GM19468 (cell line): ENCODE measurements at regions not wholly inside any gene's neighbourhood (a gene's known extent, or its start where the extent isn't known, plus 50 kb on each side); places are given as distances from the start of the nearest gene placed in this dataset.
"Not testable (repeated sequence)": the region's sequence is repeated elsewhere in the genome, so short reads cannot be mapped to it uniquely, and the experiment has no call there.

Experiments used
- ATAC-seq: cut with Tn5 transposase; IDR thresholded peaks from one replicate; pipeline ENCODE4 v1.9.1; 2021; ENCODE audit warnings: mild to moderate bottlenecking, moderate library complexity, moderate number of reproducible peaks; ENCODE audit not compliant: unreplicated experiment; ENCODE audit errors: extremely low read depth

GRCh38 chr14:28321475-28322244, 444.9 kb upstream of the FOXG1 start:
- ATAC-seq, result no peak

DNA sequence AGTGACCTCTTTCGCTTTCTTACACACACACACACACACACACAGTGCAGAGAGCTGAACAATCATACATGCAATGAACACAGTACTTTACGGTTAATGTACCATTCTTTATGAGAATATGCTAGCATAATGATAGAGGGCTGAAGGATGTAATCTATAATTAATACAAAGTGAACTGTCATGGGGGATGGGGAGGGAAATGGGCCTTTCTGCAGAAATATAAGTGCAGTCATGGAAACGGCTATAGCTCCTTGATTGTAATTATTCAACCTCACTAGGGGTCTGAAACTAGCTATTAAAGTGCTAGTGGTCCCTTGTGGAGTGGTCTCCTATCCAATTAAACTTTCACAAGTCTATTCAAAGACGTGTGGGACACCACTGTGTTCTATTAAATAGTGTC, 443.2 kb upstream of the FOXG1 start:
- no peak for ATAC-seq

DNA sequence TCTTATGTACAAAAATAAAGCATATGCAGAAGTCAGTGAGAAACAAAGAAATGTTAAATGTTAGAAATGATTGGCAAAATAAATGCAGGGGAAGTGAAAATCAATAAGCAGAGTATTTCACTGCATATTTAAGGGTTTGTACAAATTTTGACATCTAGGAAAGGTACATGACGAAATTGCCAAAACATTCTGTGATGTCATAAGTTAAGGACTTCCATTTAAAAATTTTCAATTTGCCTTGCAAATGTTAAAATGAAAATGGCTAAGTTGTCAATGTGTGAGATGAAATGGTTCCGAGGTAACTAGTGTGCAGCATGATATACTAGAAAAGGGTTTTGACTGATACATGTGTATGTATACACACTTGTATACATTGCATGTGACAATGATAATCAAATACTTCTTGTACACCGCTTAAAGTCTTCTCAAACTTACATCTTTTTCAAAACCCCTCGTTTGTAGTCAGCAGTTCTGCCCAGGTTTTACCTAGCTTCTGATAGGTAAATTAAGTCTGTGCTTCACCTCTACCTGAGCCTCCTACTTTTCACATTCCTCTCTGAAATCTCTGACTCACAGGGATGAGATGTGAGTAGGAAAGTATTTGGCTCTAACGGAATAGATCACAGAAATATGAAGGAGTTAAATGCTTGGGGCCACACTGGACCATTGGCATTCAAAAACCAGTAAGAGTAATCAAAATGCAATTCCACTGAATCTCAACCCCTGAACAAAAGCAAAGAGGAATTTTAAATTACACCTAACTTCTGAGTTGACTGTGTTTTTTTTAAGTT, 442.4 kb upstream of the FOXG1 start:
- ATAC-seq, result no peak

DNA sequence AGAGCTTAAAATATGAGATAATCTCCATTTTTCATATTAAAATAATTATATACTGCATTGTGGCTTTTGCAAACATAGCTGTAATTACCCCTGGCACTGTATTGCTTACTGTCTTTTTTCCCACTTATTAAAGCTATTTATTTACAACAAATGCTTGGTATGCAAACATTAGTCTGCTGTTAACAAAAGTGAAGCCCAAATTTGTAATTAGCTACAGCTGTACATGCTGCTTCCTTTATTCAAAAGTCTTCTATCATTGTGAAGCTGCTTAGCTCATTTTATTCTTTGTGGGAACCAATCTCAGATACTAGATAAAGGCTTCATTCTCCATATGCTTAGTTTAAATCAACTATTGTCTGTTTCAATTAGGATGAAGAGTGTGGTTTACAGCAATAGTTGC, 425.8 kb upstream of the FOXG1 start:
- ATAC-seq, result no peak

DNA sequence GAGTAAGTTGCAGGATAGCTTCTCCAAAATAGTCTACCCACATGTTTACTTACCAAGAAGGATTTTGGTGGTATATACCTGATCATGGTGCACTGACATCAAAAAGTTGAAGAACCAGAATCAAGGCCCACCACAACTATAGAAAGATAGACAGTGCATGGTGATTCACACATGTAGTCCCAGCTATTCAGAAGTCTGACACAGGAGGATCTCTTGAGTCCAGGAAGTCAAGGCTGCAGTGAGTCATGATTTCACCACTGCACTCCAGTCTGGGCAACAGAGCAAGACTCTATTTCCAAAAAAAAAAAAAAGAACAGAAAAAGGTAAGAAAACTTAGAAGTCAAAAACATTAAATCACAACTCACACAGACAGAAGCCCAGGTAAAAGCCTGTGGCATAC, 422.2 kb upstream of the FOXG1 start:
- ATAC-seq, result no peak

DNA sequence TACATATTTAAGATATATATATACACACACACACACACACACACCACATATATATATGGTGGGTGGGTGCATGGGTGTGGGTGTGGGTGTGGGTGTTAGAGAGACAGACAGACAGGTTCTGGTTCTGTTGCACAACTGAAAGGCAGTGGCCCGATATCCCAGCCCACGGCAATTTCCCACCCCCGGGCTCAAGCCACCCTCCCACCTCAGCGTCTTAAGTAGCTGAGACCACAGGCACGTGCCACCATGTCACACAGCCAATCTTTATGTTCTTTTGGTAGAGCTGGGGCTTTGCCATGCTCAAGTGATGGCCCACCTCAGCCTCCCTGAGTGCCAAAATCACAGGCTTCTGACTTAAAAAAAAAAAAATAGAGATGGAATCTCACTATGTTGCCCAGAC, 417.8 kb upstream of the FOXG1 start:
- ATAC-seq, result no peak

- ATAC-seq, result no peak
These were observed 409.8 kb upstream of the FOXG1 start for GRCh38 chr14:28356819-28357218.

- ATAC-seq, result no peak
These were observed 405.1 kb upstream of the FOXG1 start for GRCh38 chr14:28361486-28361885.

GRCh38 chr14:28365510-28365909, 401.1 kb upstream of the FOXG1 start:
- ATAC-seq, result no peak

DNA sequence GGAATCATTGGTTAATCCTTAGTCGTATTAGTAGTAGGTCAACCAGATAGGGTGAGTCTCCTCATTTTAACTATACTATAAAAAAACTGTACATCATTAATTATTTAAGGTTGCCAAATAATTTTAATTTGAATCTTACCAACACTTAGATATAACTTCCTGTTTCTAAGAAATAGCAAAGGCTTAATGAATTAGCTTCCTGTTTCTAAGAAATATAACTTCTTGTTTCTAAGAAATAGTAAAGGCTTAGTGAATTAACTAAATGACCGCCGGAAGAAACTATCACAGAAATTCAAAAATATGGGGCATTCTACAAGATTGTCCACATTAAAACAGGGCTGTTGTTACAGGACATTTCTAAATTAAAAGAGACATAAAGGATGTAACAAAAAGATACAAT, 392.9 kb upstream of the FOXG1 start:
- no peak for ATAC-seq

GRCh38 chr14:28375295-28375694, 391.3 kb upstream of the FOXG1 start:
- no peak for ATAC-seq

DNA sequence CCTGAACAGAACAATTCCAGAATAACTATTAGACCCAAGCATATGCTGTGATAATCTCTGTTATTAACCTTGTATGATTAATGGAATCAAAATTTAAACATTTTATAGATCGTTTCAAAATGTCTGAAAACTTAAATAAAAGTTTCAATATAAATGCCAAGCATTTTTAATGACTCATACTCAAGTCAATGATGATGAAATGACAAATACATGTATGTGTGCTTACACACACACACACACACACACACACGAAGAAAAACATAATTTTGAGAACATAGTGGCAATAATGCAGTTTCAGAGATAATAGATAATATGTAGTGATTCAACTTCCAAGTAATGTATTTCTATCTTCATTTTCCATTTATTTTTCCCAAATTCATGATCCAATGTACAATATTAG, 384.9 kb upstream of the FOXG1 start:
- ATAC-seq, result no peak

DNA sequence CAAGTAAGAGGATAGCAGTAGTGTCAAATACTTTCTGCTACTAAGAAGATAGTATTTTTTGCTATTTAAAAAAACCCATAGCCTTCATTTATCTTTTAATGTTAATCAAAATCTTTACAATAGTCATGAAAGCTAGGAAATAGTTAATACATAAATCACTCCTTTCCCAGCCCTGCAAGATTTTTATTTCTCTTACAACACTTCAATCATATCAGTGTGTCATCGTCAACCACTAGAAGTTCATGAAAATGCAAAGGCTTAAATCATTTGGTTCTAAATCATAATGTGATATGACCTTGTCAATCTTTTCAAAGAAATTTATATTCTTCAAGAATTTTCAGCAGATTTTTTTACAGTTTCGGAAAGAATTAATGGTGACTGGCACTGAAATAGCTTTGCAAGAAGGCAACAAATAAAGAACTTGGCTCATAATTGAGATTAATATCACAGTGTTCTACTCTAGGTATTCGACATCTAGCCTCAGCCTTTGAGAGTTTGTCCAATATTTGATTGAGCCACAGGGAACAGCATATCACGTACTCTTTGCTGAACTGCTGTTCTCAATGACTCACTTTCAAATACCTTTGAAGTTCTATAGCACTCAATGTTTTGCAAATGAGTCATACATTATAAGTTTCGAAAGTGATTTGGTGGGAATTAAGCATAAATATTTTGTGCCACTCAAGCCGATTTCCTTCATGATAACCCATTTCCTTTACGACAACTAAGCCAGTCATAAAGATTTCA, 384.0 kb upstream of the FOXG1 start:
- no peak for ATAC-seq

- ATAC-seq, result no peak
These were observed 368.1 kb upstream of the FOXG1 start for GRCh38 chr14:28398506-28398905.

GRCh38 chr14:28401705-28402104, 364.9 kb upstream of the FOXG1 start:
- not testable (repeated sequence) for ATAC-seq

DNA sequence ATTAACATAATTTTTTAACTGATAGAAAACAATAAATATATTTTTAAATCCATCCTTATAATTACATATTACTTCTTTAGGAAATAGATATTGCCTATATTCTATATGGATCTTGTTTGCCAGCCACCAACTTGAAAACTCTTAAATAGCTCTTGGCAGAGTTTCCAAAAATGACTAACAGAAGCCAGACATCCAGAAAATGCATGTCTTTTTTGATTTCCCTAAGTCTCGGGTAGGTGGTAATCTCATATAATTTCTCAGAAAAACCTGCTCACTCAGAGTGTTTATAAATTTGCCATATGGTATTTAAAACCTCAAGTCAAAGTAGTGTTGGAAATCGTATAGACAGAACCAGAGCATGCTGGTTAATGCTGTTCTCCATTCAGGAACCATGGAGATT, 360.4 kb upstream of the FOXG1 start:
- no peak for ATAC-seq

DNA sequence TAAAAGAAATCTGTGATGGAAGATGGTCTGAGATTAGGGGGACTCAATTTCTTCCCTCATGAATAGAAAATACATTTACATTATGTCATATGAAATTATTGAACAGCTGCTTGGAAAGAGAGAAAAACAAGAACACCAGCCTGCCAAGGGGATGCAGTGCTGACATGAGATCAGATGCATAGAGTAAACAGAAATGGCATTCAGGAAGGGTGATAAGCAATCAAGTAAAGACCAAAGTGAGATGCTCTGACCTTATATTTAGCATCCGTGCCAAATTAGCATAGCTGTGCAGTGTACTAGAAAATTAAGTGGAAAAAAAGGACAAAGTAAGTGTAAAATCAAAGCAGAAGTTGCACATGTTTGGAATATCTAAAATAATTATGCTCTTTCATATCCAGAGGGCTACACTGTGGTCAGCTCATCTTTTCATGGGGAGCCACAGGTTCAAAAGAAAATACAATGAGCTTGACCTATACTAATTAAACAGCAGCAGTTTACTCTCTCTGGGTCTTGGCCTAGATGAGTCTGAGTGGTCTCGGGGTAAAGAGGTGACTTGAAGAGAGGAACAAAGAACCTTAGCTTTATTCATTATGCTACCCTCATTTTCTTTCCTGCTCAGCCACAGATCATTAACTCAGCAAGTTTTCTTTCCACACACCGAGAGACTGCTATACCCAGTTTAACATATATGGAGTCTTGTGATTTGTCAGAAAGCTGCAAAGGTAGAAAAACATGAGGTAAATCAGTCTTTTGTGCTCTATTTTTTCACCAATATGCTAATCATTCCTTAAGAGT, 359.4 kb upstream of the FOXG1 start:
- ATAC-seq, result no peak

GRCh38 chr14:28407996-28408395, 358.6 kb upstream of the FOXG1 start:
- no peak for ATAC-seq

DNA sequence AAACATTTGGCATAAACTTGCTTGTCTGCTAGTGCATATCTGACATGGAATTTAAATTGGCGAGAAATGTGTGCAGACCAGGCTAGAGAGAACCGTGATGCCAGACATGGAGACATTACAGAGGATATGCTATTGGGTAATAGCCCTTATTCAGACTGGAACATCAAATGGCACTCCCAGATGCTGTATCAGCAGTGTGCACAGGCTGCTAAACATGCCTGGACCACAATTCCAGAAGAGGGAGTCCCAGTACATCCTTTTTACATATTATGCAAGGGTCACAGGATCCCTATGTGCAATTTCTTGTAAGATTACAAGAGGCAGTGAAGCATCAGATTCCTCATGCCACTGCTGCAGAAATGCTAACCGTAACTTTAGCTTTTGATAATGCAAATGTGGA, 354.5 kb upstream of the FOXG1 start:
- no peak for ATAC-seq

- ATAC-seq, result no peak
These were observed 339.6 kb upstream of the FOXG1 start for GRCh38 chr14:28426960-28427359.
